ENCODE measurements at regions not wholly inside any gene's neighbourhood (a gene's known extent, or its start where the extent isn't known, plus 50 kb on each side); places are given as distances from the start of the nearest gene placed in this dataset.

GRCh38 chr3:162139841-162140240, 643.2 kb downstream of the OTOL1 start:
- peaks cover 0 to 21% of the 10 kb centered on the region in 2 experiments; a peak in 2 of 4 replicates for H3K4me1 ChIP-seq (ENCODE audit: control insufficient read depth in 1 of 2, insufficient read depth in 2 of 2, low read depth in 1 of 2, low read length in 1 of 2)
- no peak for TF ChIP-seq EZH2phosphoT487 (IDR thresholded peaks at IDR 0.05; ENCODE audit: borderline replicate concordance, low read depth)
- TF ChIP-seq SMC3 (IDR thresholded peaks at IDR 0.05; ENCODE audit: low read depth, low read length) = no peak
- TF ChIP-seq GABPA (IDR thresholded peaks at IDR 0.05; ENCODE audit: low read depth) = no peak
- no peak for TF ChIP-seq RFX5 (IDR thresholded peaks at IDR 0.05; ENCODE audit: low read length)
- ChIA-PET POLR2A (no interaction called here), CTCF (interaction anchor here (1.0 kb wide), 1 partner anchor 22 kb away, joined by 4 read pairs; no protein-coding TSS in a partner anchor)
- H3K27me3 ChIP-seq (ENCODE audit: insufficient read depth) = no peaks in the 10 kb centered on the region
- no peaks in the 10 kb centered on the region for H3K36me3 ChIP-seq (replicated peaks in 1 of 2; ENCODE audit: control insufficient read depth in 1 of 2, insufficient read depth in 2 of 2, low read length in 1 of 2)
- no peak overlapping the region for H3K4me2 ChIP-seq
- no peak for DNase-seq
- no peak overlapping the region for H2AFZ ChIP-seq (ENCODE audit: low read depth)
- 9% methylated on average over 1 of the region's 1 CpG for WGBS (ENCODE audit: low lambda C conversion rate)
- H3K27ac ChIP-seq (ENCODE audit: low read depth in 2 of 2, low read length in 1 of 2) = no peak overlapping the region
- H3K9ac ChIP-seq = no peak overlapping the region
- no peak overlapping the region for H3K4me3 ChIP-seq (ENCODE audit: low read depth in 2 of 2, low read length in 1 of 2)
- H3K79me2 ChIP-seq (ENCODE audit: insufficient read depth) = no peaks in the 10 kb centered on the region
- no peaks in the 10 kb centered on the region for H4K20me1 ChIP-seq (ENCODE audit: insufficient read depth)
- no peaks in the 10 kb centered on the region for H3K9me2 ChIP-seq
- peaks cover 5% of the 10 kb centered on the region for H3F3A ChIP-seq (replicated peaks; ENCODE audit: insufficient read depth)
- H3K9me3 ChIP-seq = no peaks in the 10 kb centered on the region

- no peak overlapping the region; a peak in 1 of 4 replicates for H3K27ac ChIP-seq (ENCODE audit: low read depth in 2 of 2, low read length in 1 of 2)
- no peak for DNase-seq
- no peak overlapping the region for H3K4me3 ChIP-seq (ENCODE audit: low read depth in 2 of 2, low read length in 1 of 2)
- no peak overlapping the region for H3K4me2 ChIP-seq
- CTCF ChIA-PET = interaction anchor here (1.6 kb wide), 1 partner anchor 231 kb away, joined by 3 read pairs; no protein-coding TSS in a partner anchor
- H3K9me3 ChIP-seq = no peaks in the 10 kb centered on the region
- peaks cover 0 to 21% of the 10 kb centered on the region in 2 experiments; a peak in 2 of 4 replicates for H3K4me1 ChIP-seq (ENCODE audit: control insufficient read depth in 1 of 2, insufficient read depth in 2 of 2, low read depth in 1 of 2, low read length in 1 of 2)
- WGBS (ENCODE audit: low lambda C conversion rate) = 5% methylated on average over 2 of the region's 2 CpGs
- H4K20me1 ChIP-seq (ENCODE audit: insufficient read depth) = no peaks in the 10 kb centered on the region
- H3K27me3 ChIP-seq (ENCODE audit: insufficient read depth) = no peaks in the 10 kb centered on the region
- H3K79me2 ChIP-seq (ENCODE audit: insufficient read depth) = no peaks in the 10 kb centered on the region
- H3K9me2 ChIP-seq = no peaks in the 10 kb centered on the region
- H3F3A ChIP-seq (replicated peaks; ENCODE audit: insufficient read depth) = peaks cover 5% of the 10 kb centered on the region
- POLR2A ChIA-PET = no interaction called here
- no peak overlapping the region for H2AFZ ChIP-seq (ENCODE audit: low read depth)
- H3K36me3 ChIP-seq (replicated peaks in 1 of 2; ENCODE audit: control insufficient read depth in 1 of 2, insufficient read depth in 2 of 2, low read length in 1 of 2) = no peaks in the 10 kb centered on the region
- no peak overlapping the region for H3K9ac ChIP-seq
- TF ChIP-seq FOSL2 (IDR thresholded peaks at IDR 0.05; ENCODE audit: borderline replicate concordance, low read depth) (peak; percentile 42; the same call in 1 of the 2 replicates), USF1 (IDR thresholded peaks at IDR 0.05; ENCODE audit: borderline replicate concordance, low read depth) (no peak), NRF1 (IDR thresholded peaks at IDR 0.05; ENCODE audit: low read depth, low read length) (no peak), EP300 (IDR thresholded peaks at IDR 0.05; ENCODE audit: borderline replicate concordance in 1 of 2, low read depth in 1 of 2, low read length in 1 of 2) (no peak; a peak in 1 of 4 replicates), TEAD4 (IDR thresholded peaks at IDR 0.05; ENCODE audit: borderline replicate concordance, insufficient read depth) (peak; percentile 35; the same call in 1 of the 2 replicates), JUND (IDR thresholded peaks at IDR 0.05) (0 out of 2 replicates have a peak, but pooled peaks have one; percentile 32), CTCF (IDR thresholded peaks at IDR 0.05) (no peak), RAD21 (IDR thresholded peaks at IDR 0.05; ENCODE audit: low read length) (no peak), RFX5 (IDR thresholded peaks at IDR 0.05; ENCODE audit: low read length) (no peak), SMC3 (IDR thresholded peaks at IDR 0.05; ENCODE audit: low read depth, low read length) (no peak), SIN3A (IDR thresholded peaks at IDR 0.05; ENCODE audit: borderline replicate concordance, low read depth, low read length) (no peak), CHD2 (IDR thresholded peaks at IDR 0.05; ENCODE audit: low read length, partially characterized antibody) (no peak), NFIC (IDR thresholded peaks at IDR 0.05; ENCODE audit: borderline replicate concordance) (peak; percentile 49; the same call in 1 of the 2 replicates), RCOR1 (IDR thresholded peaks at IDR 0.05; ENCODE audit: low read length) (no peak), REST (IDR thresholded peaks at IDR 0.05; ENCODE audit: low read depth, low read length) (no peak), USF2 (IDR thresholded peaks at IDR 0.05; ENCODE audit: borderline replicate concordance, low read depth, low read length) (no peak), TAF1 (IDR thresholded peaks at IDR 0.05; ENCODE audit: borderline replicate concordance, low read depth, low read length) (no peak)
These were observed 644.7 kb downstream of the OTOL1 start for GRCh38 chr3:162141272-162141791.
